Right lobe of liver (tissue), 6 donors: ENCODE measurements at regions not wholly inside any gene's neighbourhood (a gene's known extent, or its start where the extent isn't known, plus 50 kb on each side); places are given as distances from the start of the nearest gene placed in this dataset.

ENCODE experiments used
- ATAC-seq, 4 donors: fragments of 200-7000 bp; cut with Tn5 transposase; one replicate each; pipeline ENCODE4 v1.9.1; 2020; ENCODE audit warnings: mild to moderate bottlenecking in 4 of 4, moderate library complexity in 4 of 4
- DNase-seq, 3 donors: peaks; one replicate each; pipeline ENCODE4 v3.0.0-alpha.2; 2020
- H3K27ac ChIP-seq, 3 donors: fragments of 200-600 bp; one replicate each; pipeline ENCODE4 v1.8.0; 2022
- H3K27me3 ChIP-seq, 2 donors: fragments of 200-600 bp; one replicate each; pipeline ENCODE4 v1.8.0; 2022
- H3K36me3 ChIP-seq, 4 donors: fragments of 200-600 bp; sonication (generic) in 1 of 4; one replicate each; pipeline versions ENCODE4 v1.5.1 to v1.8.0; 2017 to 2022; ENCODE audit warnings: control low read depth in 1 of 4
- H3K4me1 ChIP-seq, 4 donors: fragments of 200-600 bp; sonication (generic) in 1 of 4; one replicate each; pipeline versions ENCODE4 v1.5.1 to v1.8.0; 2017 to 2022; ENCODE audit warnings: control low read depth in 1 of 4
- H3K4me3 ChIP-seq, 3 donors: fragments of 200-600 bp; one replicate each; pipeline ENCODE4 v1.8.0; 2022
- H3K9me3 ChIP-seq, 4 donors: fragments of 200-600 bp; sonication (generic) in 1 of 4; one replicate each; pipeline versions ENCODE4 v1.5.1 to v1.8.0; 2017 to 2022; ENCODE audit warnings: control low read depth in 1 of 4
- CTCF ChIP-seq, 4 donors: fragments of 200-600 bp in 3 of 4; fragments of 450-650 bp in 1 of 4; IDR thresholded peaks; one replicate each; pipeline versions ENCODE4 v1.5.1 to v1.8.0; 2016 to 2022; ENCODE audit warnings: antibody characterized with exemption in 4 of 4, mild to moderate bottlenecking in 2 of 4
- POLR2A ChIP-seq: fragments of 450-650 bp; IDR thresholded peaks from one replicate; pipeline ENCODE4 v1.6.1; 2017; ENCODE audit warnings: antibody characterized with exemption, mild to moderate bottlenecking
- WGBS: methylation state at CpG from one replicate; pipeline ENCODE4 v1.1.6; 2018; ENCODE audit warnings: low coverage, low lambda C conversion rate; ENCODE audit not compliant: insufficient coverage; ENCODE audit errors: missing lambda C conversion rate; 5-methylcytosine and 5-hydroxymethylcytosine counted together
- intact Hi-C, 2 donors: fragments of 100-400 bp; cut with DNase I; formaldehyde crosslinking; loops; one replicate each; pipeline versions ENCODE4 v1.11.2 to v1.14.1; 2022
- donor health status: DM: no; HTN: yes; CAD: no.
- donor health status: DM: no; HTN: no; CAD: no.
- donor health status: DM: no; HTN: no; CAD: no.
- donor health status: DM: no; HTN: yes; CAD: no.
- donor health status: DM: no; HTN: yes; CAD: no.

GRCh38 chr18:51767293-51767692 lies 569.8 kb upstream of the MEX3C start:
- TF ChIP-seq CTCF (IDR thresholded peaks at IDR 0.05), result no peak
- no peak overlapping the region for H3K27ac ChIP-seq
- H3K36me3 ChIP-seq, result no peaks in the 10 kb centered on the region
- intact Hi-C loops, result no loop called here
- ATAC-seq (no peak), DNase-seq (no peak)
- no peaks in the 10 kb centered on the region for H3K27me3 ChIP-seq
- H3K4me3 ChIP-seq, result no peak overlapping the region
- H3K4me1 ChIP-seq, result no peaks in the 10 kb centered on the region
- no peaks in the 10 kb centered on the region for H3K9me3 ChIP-seq
- 27% methylated on average over 1 of the region's 1 CpG for WGBS

- WGBS, result 48% methylated on average over 4 of the region's 4 CpGs
- intact Hi-C loops, result no loop called here
- Histone ChIP-seq H3K4me3 (no peak overlapping the region), H3K36me3 (no peaks in the 10 kb centered on the region), H3K27me3 (no peaks in the 10 kb centered on the region), H3K27ac (no peak overlapping the region), H3K4me1 (no peaks in the 10 kb centered on the region), H3K9me3 (no peaks in the 10 kb centered on the region)
- ATAC-seq, result no peak
- TF ChIP-seq CTCF (IDR thresholded peaks at IDR 0.05), result no peak
- no peak for TF ChIP-seq POLR2A
- DNase-seq, result no peak
Observed at GRCh38 chr18:51778115-51778514, 561.9 kb upstream of the DCC start.

- H3K4me3 ChIP-seq, result no peak overlapping the region
- no peak overlapping the region for H3K27ac ChIP-seq
- H3K9me3 ChIP-seq, result no peaks in the 10 kb centered on the region
- no peaks in the 10 kb centered on the region for H3K36me3 ChIP-seq
- 42% methylated on average over 1 of the region's 1 CpG for WGBS
- TF ChIP-seq CTCF (IDR thresholded peaks at IDR 0.05), result no peak
- no peak for TF ChIP-seq POLR2A
- H3K27me3 ChIP-seq, result no peaks in the 10 kb centered on the region
- no peaks in the 10 kb centered on the region for H3K4me1 ChIP-seq
- intact Hi-C loops, result no loop called here
- ATAC-seq, result no peak
- no peak for DNase-seq
Observed at GRCh38 chr18:51789871-51790270, 550.1 kb upstream of the DCC start.

GRCh38 chr18:51801514-51801913 lies 538.5 kb upstream of the DCC start:
- intact Hi-C loops, result no loop called here
- no peak for ATAC-seq
- 65% methylated on average over 1 of the region's 1 CpG for WGBS
- H3K4me1 ChIP-seq, result no peaks in the 10 kb centered on the region
- no peaks in the 10 kb centered on the region for H3K36me3 ChIP-seq
- H3K27ac ChIP-seq, result no peak overlapping the region
- no peaks in the 10 kb centered on the region for H3K27me3 ChIP-seq
- no peak for TF ChIP-seq CTCF (IDR thresholded peaks at IDR 0.05)
- TF ChIP-seq POLR2A, result no peak
- H3K9me3 ChIP-seq, result no peaks in the 10 kb centered on the region
- H3K4me3 ChIP-seq, result no peak overlapping the region
- DNase-seq, result no peak
